HG03066 (cell line): ENCODE measurements at regions not wholly inside any gene's neighbourhood (a gene's known extent, or its start where the extent isn't known, plus 50 kb on each side); places are given as distances from the start of the nearest gene placed in this dataset.

Experiments used
- ATAC-seq: cut with Tn5 transposase; IDR thresholded peaks from one replicate; pipeline ENCODE4 v1.9.1; 2021; ENCODE audit warnings: low read depth; ENCODE audit not compliant: unreplicated experiment

DNA sequence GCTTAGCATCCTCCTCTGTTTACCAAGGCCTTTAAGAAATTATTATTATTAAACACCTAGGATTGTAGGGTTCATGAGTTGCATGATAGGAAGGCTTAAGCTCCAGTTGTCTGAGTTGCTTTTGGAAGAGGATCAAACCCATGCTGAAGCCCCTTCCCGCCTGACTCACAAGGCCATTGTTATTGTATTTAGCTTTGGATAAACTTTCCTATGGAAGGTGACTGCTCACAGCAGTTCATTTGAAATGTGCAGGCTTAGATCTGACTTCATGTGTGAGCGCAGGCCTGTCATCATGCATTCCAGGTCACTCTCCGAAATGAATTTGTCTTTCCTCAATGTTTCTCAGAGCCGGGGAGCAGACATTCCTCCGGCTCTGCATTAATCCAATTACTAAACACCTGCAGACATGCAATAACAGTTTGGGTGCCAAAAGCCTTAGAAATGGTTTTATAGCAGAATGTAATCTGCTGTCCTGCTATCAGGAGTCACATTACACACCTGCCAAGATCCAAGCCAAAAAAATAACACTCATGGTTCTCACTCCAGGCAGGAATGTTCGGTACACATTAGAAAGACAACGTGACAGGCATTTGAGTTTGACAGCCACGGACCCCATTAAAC, 119.9 kb downstream of the OSR1 start:
- no peak for ATAC-seq

GRCh38 chr2:19235308-19235707, 123.1 kb downstream of the OSR1 start:
- no peak for ATAC-seq

DNA sequence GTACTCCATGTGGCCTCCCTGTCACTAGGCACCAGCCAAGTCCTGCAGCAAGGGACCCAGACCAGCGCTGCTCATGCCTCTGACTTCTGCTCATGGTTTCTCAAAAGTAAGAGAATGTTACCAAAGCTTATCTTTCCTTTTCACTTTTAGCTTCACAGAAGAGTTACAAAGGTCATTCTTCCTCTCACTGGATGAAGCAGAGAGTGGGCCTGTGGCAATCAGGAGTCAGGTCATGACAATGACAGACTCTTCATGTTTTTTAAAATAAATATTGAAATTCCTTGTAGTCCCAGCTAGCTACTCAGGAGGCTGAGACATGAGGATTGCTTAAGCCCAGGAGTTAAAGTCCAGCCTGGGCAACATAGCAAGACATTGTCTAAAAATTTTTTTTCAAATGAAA, 126.1 kb downstream of the OSR1 start:
- no peak for ATAC-seq

GRCh38 chr2:19231625-19232024, 126.8 kb downstream of the OSR1 start:
- ATAC-seq = no peak

GRCh38 chr2:19230626-19231025, 127.8 kb downstream of the OSR1 start:
- no peak for ATAC-seq

DNA sequence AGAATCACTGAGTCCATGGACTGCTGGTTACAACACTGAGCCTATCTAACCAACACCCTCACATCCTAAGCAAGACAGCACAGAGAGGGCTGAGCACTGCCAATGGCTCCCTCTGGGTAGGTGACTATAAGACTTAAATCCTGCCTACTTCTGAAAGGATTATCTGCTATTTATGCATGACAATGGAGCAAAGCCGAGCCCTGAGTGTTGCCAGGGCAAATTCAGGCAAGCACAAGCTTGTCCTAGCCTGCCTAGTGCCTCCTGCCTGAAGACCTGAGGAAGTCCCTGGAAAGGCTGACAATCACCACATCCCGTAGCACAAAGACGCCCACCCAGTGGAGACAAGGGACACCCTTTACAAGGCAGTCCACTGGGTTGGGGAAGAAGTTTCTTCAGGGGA, 129.7 kb downstream of the OSR1 start:
- ATAC-seq = no peak

GRCh38 chr2:19228181-19228593, 130.2 kb downstream of the OSR1 start:
- ATAC-seq = no peak

DNA sequence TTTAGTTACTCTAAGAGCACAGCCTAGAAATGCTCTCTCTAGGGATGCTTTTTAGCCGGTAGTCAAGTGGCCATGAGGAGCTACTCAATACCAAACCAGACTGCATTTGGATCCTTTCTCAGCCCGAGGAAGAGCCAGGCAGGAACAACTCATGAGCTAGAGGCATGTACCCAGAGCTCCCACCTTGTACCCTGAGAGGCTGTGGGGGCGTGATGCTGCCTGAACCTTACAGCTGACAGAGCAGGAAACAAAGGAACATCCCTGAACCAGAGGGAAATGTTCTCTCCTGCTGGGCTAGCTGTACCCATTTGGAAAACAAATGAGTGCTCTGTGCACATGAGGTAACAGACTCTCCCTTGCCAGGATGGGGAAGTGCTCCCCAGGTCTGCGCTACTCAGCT, 131.6 kb downstream of the OSR1 start:
- no peak for ATAC-seq

GRCh38 chr2:19226386-19226785, 132.0 kb downstream of the OSR1 start:
- no peak for ATAC-seq

- no peak for ATAC-seq
These were observed 132.5 kb downstream of the OSR1 start for GRCh38 chr2:19225931-19226330.

DNA sequence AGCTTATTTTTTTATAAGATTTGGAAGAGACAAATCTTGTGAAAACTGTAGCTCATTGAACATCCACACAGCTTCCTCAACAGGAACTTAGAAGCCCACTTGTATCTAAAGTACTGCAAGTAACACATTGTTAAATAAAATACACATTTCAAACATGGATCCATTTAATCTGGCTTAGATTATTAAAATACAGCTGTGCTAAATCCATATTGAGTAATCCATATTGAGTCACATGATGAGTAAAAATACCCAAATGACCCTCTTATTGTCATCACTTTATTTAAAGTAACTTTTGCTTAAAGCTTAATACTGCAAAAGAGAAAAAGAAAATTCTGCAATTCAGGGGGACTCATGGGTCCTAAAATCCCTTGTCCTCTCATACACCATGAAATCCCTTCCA, 133.3 kb downstream of the OSR1 start:
- ATAC-seq = no peak

DNA sequence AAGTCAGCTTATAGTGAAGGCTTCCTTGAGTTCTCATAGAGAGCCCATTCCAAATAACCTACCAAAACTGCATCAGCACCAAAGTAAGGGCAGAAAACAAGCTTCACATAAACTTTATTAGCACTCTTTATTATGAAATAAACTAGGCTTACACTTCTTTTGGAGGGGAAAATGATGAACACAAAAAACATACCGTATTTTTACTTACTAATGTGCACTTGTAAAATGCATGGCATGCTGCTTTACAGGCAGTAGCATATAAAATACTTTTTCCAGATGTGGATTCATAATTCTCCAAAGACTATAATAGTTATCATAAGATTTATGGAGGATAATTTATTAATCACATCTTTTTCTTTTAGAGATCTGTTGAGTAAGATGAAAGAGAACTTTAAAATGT, 133.9 kb downstream of the OSR1 start:
- ATAC-seq = no peak

DNA sequence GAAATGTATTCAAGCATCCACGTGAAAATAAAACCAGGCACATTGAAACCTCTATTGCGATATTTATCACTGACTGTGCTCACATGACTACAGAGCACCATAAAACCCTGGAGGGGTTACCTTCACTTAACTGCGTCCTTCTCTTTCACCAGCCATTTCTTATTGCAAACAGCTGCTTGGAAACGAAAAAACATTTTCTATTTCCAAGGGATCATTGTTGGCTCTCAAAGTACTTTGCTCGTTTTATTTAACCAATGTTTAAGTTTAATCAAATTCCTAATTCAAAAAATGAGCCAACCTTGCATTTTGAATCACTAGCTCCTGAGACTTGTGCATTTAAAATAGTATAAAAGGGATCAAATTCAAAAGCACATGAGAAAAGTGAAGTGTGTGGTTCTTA, 134.4 kb downstream of the OSR1 start:
- ATAC-seq = no peak

- no peak for ATAC-seq
These were observed 139.4 kb downstream of the OSR1 start for GRCh38 chr2:19219060-19219459.

- ATAC-seq = no peak
These were observed 140.3 kb downstream of the OSR1 start for GRCh38 chr2:19218166-19218565.

GRCh38 chr2:19216676-19217602, 141.5 kb downstream of the OSR1 start:
- no peak for ATAC-seq

DNA sequence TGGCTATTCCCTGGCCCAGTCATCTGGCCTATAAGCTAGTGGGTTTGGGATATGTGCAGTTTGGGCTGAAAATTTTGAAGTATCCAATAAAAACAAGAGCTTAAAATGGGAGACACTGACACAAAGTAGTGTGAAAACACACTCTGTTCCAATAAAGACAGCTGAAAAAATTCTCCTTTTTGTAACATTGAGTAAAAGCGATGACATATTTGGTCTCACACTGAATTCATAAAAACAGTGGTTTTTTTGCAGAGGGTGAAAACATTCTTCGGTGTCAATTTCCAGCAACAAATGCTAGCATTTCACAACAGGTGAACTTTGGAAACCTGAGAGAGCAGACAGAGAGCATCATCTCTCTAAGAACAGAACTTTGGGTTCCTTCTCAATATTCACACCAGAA, 142.2 kb downstream of the OSR1 start:
- ATAC-seq = no peak

- no peak for ATAC-seq
These were observed 143.6 kb downstream of the OSR1 start for GRCh38 chr2:19214682-19215391.

DNA sequence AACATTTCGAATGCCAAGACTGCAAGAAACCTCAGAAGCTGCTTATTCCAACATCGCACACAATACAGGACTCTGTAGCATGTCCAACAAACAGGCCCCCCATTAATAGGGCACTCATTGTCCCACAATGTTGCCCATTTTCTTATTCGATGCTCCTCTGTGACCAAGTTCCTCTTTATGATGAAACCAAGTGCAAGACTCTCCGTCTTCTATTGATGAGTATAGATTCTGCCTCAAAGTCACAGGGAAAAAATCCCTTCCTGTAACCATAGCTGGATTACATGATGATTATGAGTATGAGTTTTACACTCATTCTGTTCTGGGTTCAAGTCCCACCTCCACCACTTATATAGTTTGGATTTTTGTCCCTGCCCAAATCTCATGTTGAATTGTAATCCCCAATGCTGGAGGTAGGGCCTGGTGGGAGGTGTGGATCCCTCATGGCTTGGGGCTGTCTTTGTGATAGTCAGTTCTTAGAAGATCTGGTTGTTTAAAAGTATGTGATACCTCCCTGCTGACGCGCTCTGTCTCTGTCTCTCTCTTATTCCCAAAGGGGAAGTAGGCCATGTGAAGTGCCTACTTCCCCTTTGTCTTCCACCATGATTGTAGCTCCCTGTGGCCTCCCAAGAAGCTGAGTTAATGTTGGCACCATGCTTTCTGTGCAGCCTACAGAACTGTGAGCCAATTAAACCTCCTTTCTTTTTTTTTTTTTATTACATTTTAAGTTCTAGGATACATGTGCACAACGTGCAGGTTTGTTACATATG, 148.7 kb downstream of the OSR1 start:
- no peak for ATAC-seq

GRCh38 chr2:19208479-19209199, 149.8 kb downstream of the OSR1 start:
- no peak for ATAC-seq
